NCI-H2196 treated with DMSO at 0.1 percent for 48 hours (cell line): ENCODE measurements at regions not wholly inside any gene's neighbourhood (a gene's known extent, or its start where the extent isn't known, plus 50 kb on each side); places are given as distances from the start of the nearest gene placed in this dataset.
A peak's percentile ranks its signal among the peaks of the same experiment; 100 is the strongest.
"Not testable (repeated sequence)": the region's sequence is repeated elsewhere in the genome, so short reads cannot be mapped to it uniquely, and the experiment has no call there.

ENCODE experiments used
- DNase-seq: peaks from one replicate; lab custom pipeline; 2025; ENCODE audit not compliant: unreplicated experiment; lab: John Stamatoyannopoulos, UW

GRCh38 chr1:58201492-58202106, 344.9 kb downstream of the OMA1 start:
- DNase-seq, result no peak

- DNase-seq, result no peak
Observed at GRCh38 chr1:58200437-58200836, 346.1 kb downstream of the OMA1 start.

DNA sequence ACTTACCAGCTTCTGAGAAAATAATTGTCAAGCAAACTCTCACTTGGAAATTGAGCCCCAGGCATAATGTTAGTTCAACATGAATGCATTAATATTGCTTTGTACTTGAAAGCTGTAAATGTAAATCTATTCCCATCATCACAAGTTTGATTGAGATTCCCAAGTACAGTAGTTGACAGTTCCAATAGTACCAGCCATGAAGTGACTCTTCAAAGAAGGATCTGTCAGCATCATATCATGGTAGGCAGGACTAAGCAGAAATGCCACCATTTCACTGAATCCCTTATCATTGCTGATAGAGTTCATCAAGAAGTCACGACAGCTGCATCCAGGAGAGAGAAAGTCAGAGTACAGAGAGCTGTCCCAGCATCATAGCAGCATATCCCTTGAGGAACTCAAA, 348.7 kb downstream of the OMA1 start:
- DNase-seq, result no peak

DNA sequence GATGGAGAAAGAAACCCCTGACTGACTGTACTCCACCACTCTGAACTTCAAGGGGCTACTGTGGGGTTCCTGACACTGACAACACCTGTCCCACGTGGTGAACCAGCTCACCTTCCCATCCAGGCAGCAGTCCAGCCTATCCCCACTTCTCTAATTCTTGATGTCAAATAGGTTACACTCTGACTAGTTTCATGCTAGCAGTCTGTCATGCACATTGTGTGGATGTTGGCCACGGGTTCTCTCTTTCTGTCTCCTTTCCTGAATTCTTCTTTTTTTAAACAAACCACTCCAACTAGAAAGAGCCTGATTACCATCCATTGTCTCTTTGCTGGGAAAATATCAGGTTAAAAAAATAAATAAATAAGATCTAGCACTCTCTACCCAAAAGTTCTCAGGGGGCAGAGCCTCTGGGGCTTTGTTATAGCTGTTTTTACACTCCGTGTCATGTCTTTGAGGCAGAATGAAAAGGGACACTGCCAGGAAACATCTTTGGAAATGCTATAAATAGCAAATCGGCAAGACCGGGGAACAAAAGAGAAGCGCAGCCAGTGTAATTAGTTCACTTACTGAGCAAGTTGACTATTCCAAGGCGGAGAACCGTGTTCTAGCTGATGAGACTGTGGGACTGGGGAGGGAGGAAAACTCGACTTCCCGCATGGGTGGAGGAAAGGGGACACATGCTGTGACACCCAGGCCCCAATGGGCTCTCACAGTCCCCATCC, 356.1 kb downstream of the OMA1 start:
- no peak for DNase-seq

GRCh38 chr1:58189453-58189852, 357.1 kb downstream of the OMA1 start:
- no peak for DNase-seq

- DNase-seq, result no peak
Observed at GRCh38 chr1:58183286-58183685, 363.2 kb downstream of the OMA1 start.

GRCh38 chr1:58180537-58180936, 366.0 kb downstream of the OMA1 start:
- no peak for DNase-seq

GRCh38 chr1:58169160-58169559, 377.4 kb downstream of the OMA1 start:
- DNase-seq, result not testable (repeated sequence)

GRCh38 chr1:58167131-58167530, 379.4 kb downstream of the OMA1 start:
- DNase-seq, result not testable (repeated sequence)

GRCh38 chr1:58166417-58166816, 380.1 kb downstream of the OMA1 start:
- DNase-seq, result no peak

- no peak for DNase-seq
Observed at GRCh38 chr1:58165073-58165472, 381.5 kb downstream of the OMA1 start.

DNA sequence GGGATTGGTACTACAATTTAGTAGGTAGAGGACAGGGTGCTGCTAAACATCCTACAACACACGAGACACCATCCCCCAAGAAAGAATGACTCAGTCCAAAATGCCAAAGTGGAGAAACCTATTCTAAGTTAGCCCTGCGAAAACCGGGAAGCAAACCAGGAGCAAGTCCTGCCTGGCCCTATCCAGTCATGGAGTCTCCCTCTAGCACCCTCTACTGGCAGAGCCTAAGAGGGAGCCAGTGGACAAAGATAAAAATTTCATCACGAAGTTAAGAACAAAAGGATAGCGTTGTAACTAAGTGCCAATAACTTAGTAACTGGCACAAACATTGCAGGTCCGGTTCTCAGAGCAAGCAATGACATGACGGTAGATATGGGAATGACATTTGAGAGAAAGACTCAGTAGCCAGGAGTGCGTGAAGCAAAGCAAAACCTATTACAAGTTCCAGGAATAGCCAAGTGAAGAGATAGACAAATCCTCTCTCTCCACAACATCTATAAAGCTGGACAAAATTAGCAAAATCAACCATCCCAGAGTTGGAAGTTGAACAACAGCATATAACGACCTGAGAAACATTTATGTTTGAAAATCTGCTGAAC, 383.5 kb downstream of the OMA1 start:
- DNase-seq, result peak; percentile 16

DNA sequence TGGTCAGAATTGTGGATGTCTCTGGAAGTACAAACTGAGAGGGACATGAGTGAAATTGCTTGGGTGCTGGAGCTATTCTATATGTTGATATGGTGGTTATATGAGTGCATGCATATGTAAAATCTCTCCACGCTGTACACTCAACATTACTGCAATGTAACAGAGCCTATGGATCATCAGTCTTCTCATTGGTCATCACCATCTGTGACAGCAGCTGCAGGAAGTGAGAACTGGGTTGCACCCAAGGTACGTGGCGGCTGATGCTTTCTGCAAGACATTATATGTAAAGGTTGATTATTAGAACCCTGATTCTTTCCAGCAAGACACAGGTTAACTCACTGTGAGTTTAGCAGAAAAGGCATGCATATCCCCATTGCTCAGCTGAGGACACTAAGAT, 387.1 kb downstream of the OMA1 start:
- no peak for DNase-seq

DNA sequence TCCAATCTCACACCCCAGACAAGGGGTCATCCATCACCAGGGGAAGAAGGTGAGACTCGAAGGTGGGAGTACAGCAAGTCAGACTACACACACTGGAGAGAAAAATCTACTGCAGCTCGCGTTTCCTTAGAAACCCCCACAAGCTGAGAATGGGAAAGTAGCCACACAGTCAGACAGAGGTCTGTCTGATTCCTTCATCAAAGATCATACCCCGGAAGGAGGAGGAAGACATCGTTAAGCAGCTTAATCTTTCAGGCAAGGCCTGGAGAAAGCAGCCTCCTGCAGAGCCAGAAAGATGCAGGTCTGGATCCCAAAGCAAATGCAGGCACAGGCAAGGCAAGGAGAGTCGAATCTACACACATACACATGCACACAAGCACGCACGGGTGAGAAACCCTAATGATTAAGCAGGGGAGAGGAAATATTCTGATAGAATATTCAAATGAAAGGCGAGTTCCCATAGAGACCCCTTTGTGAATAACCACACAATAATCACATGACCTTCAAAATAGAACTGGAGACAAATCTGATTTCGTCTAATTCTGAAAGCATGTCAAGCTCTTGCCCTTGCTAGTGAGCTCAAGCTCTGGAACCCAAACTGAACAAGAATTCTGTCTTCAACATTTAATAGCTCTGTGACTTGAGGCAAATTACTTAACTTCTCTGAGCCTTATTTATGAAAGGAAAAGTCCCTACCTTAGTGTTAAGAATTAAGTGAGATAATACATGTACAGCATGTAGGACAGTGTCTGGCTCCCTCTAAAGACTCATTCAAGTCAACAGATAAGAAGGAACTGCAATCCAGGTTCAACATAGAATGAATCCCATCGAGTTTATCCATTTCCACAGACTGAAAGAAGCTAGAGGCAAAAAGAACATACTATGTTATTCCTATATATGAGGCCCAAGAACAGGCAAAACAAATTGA, 387.8 kb downstream of the OMA1 start:
- no peak for DNase-seq

DNA sequence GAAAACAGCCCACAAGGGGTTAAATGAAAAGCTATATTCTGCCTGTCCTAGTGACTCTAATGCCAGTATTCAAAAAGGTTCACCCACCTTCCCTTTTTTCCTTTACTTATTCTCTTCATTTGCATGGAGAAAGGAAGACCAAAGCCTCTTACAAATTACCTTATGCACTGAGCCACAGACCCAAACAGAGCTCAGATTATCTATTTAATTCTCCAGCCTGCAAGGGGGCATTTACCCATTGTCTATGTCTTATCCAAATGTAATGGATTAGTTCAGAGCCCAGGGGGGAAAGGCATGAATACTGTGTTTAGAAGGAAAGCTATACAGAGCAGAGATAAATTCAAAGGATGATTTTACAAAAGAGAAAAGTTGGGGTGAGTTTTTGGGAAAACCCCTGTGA, 388.5 kb downstream of the OMA1 start:
- DNase-seq, result no peak

- no peak for DNase-seq
Observed at GRCh38 chr1:58157256-58157655, 389.3 kb downstream of the OMA1 start.

DNA sequence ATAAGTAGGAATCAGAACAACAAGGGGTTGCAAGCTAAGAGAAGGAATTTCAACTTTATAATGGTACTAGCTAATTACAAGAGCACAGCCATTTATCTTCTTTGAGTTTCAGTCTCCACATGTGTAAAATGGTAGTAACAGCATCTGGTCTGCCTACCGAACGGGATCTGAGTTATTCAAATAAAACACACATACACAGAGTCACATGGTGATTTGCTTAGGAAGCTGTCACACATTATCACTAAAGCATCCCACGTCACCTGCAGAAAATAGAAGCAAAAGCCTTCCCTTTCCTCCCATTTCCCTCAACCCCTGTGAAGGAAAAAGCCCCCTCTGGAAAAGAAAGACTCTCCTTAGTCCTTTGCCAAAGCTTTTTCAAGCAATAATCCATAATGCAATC, 389.7 kb downstream of the OMA1 start:
- no peak for DNase-seq

DNA sequence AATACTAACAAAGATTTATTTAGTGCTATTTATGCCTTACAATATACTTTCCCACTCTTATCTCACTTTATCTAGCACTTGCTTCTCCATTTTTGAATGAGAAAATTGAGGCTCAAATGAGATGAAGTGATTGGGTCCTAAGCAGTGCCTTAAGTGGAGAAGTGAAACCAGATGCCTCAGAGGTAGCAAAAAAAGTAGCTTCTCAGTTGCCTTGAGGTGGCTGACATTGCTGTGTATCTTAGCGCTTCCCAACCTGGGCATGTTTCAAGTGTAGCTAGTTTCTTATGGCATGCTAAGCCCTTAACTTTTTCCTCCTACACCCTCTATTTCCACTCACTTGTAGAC, 390.4 kb downstream of the OMA1 start:
- no peak for DNase-seq

DNA sequence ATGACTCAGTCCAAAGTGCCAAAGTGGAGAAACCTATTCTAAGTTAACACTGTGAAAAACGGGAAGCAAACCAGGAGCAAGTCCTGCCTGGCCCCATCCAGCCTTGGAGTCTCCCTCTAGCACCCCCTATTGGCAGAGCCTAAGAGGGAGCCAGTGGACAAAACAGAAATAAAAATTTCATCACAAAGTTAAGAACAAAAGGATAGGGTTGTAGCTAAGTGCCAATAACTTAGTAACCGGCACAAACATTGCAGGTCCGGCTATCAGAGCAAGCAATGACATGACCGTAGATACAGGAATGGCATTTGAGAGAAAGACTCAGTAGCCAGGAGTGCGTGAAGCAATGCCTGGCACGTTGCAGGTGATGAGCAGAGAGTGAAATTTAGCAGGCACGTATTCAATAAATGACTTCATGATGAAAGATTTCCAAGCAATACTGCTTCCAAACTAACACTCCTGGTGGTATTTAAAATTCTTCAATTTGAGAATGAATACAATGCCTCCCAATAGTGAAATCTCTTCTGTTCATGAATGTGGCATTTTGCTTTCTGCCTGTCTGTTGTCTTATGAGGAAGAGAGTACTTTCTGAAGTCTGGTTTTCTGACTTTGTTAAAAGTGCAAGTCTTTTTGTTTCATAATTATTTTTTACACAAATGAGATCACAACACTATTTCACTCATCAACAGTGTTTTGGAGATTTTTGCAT, 391.0 kb downstream of the OMA1 start:
- DNase-seq, result no peak

GRCh38 chr1:58154256-58154655, 392.3 kb downstream of the OMA1 start:
- DNase-seq, result no peak

- no peak for DNase-seq
Observed at GRCh38 chr1:58152697-58153096, 393.8 kb downstream of the OMA1 start.
